Endothelial cell of umbilical vein (primary cell): ENCODE measurements at regions not wholly inside any gene's neighbourhood (a gene's known extent, or its start where the extent isn't known, plus 50 kb on each side); places are given as distances from the start of the nearest gene placed in this dataset.

Experiments used
- CTCF ChIP-seq, 2 donors: IDR thresholded peaks; 1 replicate in 1 of 2; 2 replicates in 1 of 2; pipeline ENCODE4 v1.5.1; 2011; ENCODE audit warnings: low read length in 2 of 2, mild to moderate bottlenecking in 2 of 2, moderate library complexity in 2 of 2, control low read depth in 1 of 2, inconsistent platforms in 1 of 2, low read depth in 1 of 2; ENCODE audit not compliant: insufficient read depth in 1 of 2; ENCODE audit errors: extremely low read depth in 1 of 2
- EZH2 ChIP-seq: IDR thresholded peaks from 2 replicates; pipeline ENCODE4 v1.6.1; 2012; ENCODE audit warnings: borderline replicate concordance, low read depth, mild to moderate bottlenecking, moderate library complexity, low read length, inconsistent platforms; ENCODE audit not compliant: severe bottlenecking
- FOS ChIP-seq: IDR thresholded peaks from 2 replicates; pipeline ENCODE4 v1.6.1; 2011; ENCODE audit warnings: mild to moderate bottlenecking, low read length, moderate library complexity, borderline replicate concordance; ENCODE audit not compliant: insufficient read depth
- GATA2 ChIP-seq: IDR thresholded peaks from 2 replicates; pipeline ENCODE4 v1.7.0; 2011; ENCODE audit warnings: low read depth, mild to moderate bottlenecking, moderate library complexity, mixed read lengths, low read length; ENCODE audit not compliant: insufficient read length, insufficient read depth
- JUN ChIP-seq: IDR thresholded peaks from 2 replicates; pipeline ENCODE4 v1.6.1; 2011; ENCODE audit warnings: borderline replicate concordance, low read depth; ENCODE audit not compliant: insufficient read length, insufficient read depth
- MYC ChIP-seq: IDR thresholded peaks from one replicate; pipeline ENCODE4 v1.6.1; 2011; ENCODE audit warnings: mild to moderate bottlenecking, low read depth, low read length
- POLR2A ChIP-seq: IDR thresholded peaks from 2 replicates; pipeline ENCODE4 v1.6.1; 2012; ENCODE audit warnings: low read depth, mild to moderate bottlenecking, control low read depth, low read length
- POLR2AphosphoS5 ChIP-seq: IDR thresholded peaks from 2 replicates; pipeline ENCODE4 v1.6.1; 2012; ENCODE audit warnings: low read depth, mild to moderate bottlenecking, control low read depth, low read length, moderate library complexity; ENCODE audit not compliant: insufficient read depth
- TF ChIP-seq, protein P1 (sequence below): IDR thresholded peaks from 2 replicates; pipeline ENCODE4 v1.6.1; 2011; ENCODE audit not compliant: insufficient read depth, insufficient read length

DNA sequence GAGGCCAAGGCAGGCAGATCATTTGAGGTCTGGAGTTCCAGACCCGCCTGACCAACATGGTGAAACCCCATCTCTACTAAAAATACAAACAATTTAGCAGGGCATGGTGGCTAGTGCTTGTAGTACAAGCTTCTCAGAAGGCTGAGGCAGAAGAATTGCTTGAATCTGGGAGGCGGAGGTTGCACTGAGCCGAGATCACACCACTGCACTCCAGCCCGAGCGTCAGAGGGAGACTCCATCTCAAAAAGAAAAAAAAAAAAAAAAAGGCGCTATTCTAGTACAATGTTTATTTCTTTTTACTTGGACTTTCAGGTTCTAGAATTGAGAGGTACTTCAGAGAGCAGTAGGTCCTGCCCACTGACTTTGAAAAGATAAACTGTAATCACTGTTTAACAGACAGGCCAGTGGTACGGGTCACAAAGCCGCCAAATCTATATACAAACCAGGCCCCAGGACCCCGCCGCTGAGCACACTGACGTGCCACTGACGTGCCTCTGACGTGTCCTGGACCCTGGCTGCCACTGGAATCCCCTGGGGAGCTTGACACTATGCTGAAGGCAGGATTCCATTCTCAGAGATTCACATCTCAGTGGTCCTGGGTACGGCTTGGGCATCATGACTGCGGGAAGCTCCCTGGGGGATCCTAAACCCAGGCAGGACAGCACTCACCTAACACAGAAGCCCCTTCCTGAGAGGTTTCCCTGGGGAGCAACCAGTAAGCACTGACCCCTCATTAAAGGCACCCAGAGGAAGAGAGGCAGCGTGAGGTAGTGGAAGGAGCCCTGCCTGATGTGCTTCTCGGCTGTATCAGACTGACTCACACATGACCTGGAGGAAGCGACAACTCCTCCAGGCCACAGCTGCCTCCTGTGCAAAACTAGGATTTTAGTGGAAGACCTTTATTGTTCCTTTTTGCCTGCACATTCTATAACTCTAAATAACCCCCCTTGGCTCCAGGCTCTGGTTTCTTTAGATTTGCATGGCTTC, 197.8 kb upstream of the MEIS1 start:
- no peak for TF ChIP-seq GATA2
- no peak for TF ChIP-seq POLR2AphosphoS5
- TF ChIP-seq POLR2A, result no peak
- no peak for TF ChIP-seq CTCF (IDR thresholded peaks at IDR 0.05; ENCODE audit: extremely low read depth in 1 of 2, insufficient read depth in 1 of 2, low read depth in 1 of 2, low read length in 2 of 2)
- TF ChIP-seq MYC, result no peak
- TF ChIP-seq EZH2, result no peak
- no peak for TF ChIP-seq FOS
- no peak for TF ChIP-seq JUN
- TF ChIP-seq, protein P1, sequence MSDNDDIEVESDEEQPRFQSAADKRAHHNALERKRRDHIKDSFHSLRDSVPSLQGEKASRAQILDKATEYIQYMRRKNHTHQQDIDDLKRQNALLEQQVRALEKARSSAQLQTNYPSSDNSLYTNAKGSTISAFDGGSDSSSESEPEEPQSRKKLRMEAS, result no peak
